Neural cell (in vitro differentiated cells): ENCODE measurements at regions not wholly inside any gene's neighbourhood (a gene's known extent, or its start where the extent isn't known, plus 50 kb on each side); places are given as distances from the start of the nearest gene placed in this dataset.
"Not testable (repeated sequence)": the region's sequence is repeated elsewhere in the genome, so short reads cannot be mapped to it uniquely, and the experiment has no call there.

ENCODE experiments used
- CTCF ChIP-seq: fragments of 450-650 bp; IDR thresholded peaks from 2 replicates; pipeline ENCODE4 v1.5.1; 2014; ENCODE audit warnings: antibody characterized with exemption, mild to moderate bottlenecking, moderate library complexity; ENCODE audit not compliant: poor library complexity, severe bottlenecking
- EP300 ChIP-seq: fragments of 450-650 bp; conservative IDR thresholded peaks from 2 replicates; pipeline ENCODE4 v1.6.1; 2014; ENCODE audit warnings: antibody characterized with exemption, mild to moderate bottlenecking, moderate library complexity; ENCODE audit not compliant: poor library complexity, severe bottlenecking
- EZH2 ChIP-seq: fragments of 200-600, 300-800 bp; shearing (Covaris generic), sonication (generic); IDR thresholded peaks from 2 replicates; pipeline ENCODE4 v1.6.1; 2014; ENCODE audit warnings: antibody characterized with exemption, low read length, borderline replicate concordance, mild to moderate bottlenecking; ENCODE audit not compliant: insufficient read depth, poor library complexity, severe bottlenecking
- MXI1 ChIP-seq: fragments of 450-650 bp; conservative IDR thresholded peaks from 2 replicates; pipeline ENCODE4 v1.6.1; 2014; ENCODE audit warnings: antibody characterized with exemption, mild to moderate bottlenecking; ENCODE audit not compliant: poor library complexity, severe bottlenecking
- RAD21 ChIP-seq: fragments of 450-650 bp; conservative IDR thresholded peaks from 2 replicates; pipeline ENCODE4 v1.6.1; 2014; ENCODE audit warnings: antibody characterized with exemption, mild to moderate bottlenecking, moderate library complexity
- REST ChIP-seq: IDR thresholded peaks from 2 replicates; pipeline ENCODE4 v1.6.1; 2012; ENCODE audit warnings: borderline replicate concordance
- TAF1 ChIP-seq: IDR thresholded peaks from 2 replicates; pipeline ENCODE4 v1.6.1; 2012; ENCODE audit warnings: low read depth

GRCh38 chr16:88142056-88142935, 191.1 kb downstream of the BANP start:
- TF ChIP-seq EZH2, CTCF, RAD21, EP300, REST, MXI1, TAF1: not testable (repeated sequence)
